ENCODE measurements at regions not wholly inside any gene's neighbourhood (a gene's known extent, or its start where the extent isn't known, plus 50 kb on each side); places are given as distances from the start of the nearest gene placed in this dataset.

DNA sequence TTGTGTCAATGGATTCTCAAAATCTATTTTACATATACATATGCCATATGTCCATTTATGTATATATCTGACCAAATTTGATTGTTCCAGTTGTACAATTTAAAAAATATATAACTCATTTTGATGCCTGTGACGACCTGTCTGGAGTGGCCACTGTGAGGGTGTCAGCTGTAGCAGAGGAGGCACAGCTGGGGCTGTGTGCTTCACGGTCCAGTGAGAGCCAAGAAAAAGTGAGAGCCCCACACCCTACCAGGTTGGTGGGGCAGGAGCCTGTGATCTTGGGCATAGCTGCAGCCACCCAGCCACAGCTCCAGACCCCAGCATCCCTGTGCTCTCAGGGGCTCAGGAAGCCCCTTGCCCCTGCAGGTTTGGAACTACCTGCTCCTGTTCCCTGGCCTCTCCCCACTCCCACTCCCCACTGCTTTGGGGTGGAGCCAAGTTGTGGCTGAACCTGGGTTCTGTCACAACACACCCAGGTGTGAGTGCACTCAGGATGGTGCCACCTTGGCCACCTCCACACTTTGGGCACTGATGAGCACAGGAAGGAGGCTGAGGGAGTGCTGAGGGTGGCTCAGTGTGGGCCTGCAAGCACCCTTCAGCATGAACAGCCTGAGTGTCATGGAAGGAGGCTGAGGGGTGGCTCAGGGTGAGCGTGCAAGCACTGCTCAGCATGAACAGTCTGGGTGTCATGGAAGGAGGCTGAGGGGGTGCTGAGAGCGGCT, 161.1 kb upstream of the ROBO1 start:
- TF ChIP-seq, protein P1, sequence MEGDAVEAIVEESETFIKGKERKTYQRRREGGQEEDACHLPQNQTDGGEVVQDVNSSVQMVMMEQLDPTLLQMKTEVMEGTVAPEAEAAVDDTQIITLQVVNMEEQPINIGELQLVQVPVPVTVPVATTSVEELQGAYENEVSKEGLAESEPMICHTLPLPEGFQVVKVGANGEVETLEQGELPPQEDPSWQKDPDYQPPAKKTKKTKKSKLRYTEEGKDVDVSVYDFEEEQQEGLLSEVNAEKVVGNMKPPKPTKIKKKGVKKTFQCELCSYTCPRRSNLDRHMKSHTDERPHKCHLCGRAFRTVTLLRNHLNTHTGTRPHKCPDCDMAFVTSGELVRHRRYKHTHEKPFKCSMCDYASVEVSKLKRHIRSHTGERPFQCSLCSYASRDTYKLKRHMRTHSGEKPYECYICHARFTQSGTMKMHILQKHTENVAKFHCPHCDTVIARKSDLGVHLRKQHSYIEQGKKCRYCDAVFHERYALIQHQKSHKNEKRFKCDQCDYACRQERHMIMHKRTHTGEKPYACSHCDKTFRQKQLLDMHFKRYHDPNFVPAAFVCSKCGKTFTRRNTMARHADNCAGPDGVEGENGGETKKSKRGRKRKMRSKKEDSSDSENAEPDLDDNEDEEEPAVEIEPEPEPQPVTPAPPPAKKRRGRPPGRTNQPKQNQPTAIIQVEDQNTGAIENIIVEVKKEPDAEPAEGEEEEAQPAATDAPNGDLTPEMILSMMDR (IDR thresholded peaks at IDR 0.05) = no peak
- no peak for TF ChIP-seq POLR2A (IDR thresholded peaks at IDR 0.05)

Data from testis (tissue), 2 donors.